ENCODE measurements at regions not wholly inside any gene's neighbourhood (a gene's known extent, or its start where the extent isn't known, plus 50 kb on each side); places are given as distances from the start of the nearest gene placed in this dataset.
"Not testable (repeated sequence)": the region's sequence is repeated elsewhere in the genome, so short reads cannot be mapped to it uniquely, and the experiment has no call there.

DNA sequence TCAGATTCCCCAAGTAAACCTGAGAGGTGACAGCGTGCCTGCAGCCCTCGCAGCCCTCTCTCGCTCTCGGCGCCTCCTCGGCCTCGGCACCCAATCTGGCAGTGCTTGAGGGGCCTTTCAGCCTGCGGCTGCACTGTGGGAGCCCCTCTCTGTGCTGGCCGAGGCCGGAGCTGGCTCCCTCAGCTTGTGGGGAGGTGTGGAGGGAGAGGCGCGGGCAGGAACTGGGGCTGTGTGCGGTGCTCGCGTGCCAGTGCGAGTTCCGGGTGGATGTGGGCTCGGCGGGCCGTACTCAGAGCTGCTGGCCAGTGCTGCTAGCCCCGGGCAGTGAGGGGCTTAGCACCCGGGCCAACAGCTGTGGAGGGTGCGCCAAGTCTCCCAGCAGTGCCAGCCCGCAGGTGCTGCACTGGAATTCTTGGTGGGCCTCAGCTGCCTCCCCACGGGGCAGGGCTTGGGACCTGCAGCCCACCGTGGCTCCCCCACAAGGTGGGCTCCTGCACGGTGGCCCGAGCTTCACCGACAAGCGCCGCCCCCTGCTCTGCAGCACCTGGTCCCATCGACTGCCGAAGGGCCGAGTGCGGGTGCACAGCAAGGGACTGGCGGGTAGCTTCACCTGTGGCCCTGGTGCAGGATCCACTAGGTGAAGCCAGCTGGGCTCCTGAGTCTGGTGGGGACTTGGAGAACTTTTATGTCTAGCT is 809.7 kb upstream of the ADGRB3 start:
- Histone ChIP-seq H3K36me3 (ENCODE audit: control insufficient read depth, low read depth, low read length) (no peaks in the 10 kb centered on the region), H3K27ac (ENCODE audit: low read length) (no peak overlapping the region), H3K9me3 (ENCODE audit: control insufficient read depth, low read depth, low read length) (no peaks in the 10 kb centered on the region), H3K4me1 (ENCODE audit: control insufficient read depth, low read depth, low read length) (no peaks in the 10 kb centered on the region), H3K9ac (ENCODE audit: low read length) (no peak overlapping the region), H3K4me3 (ENCODE audit: low read length) (no peak overlapping the region), H3K27me3 (ENCODE audit: control insufficient read depth, insufficient read depth, low read length) (no peaks in the 10 kb centered on the region)

DNA sequence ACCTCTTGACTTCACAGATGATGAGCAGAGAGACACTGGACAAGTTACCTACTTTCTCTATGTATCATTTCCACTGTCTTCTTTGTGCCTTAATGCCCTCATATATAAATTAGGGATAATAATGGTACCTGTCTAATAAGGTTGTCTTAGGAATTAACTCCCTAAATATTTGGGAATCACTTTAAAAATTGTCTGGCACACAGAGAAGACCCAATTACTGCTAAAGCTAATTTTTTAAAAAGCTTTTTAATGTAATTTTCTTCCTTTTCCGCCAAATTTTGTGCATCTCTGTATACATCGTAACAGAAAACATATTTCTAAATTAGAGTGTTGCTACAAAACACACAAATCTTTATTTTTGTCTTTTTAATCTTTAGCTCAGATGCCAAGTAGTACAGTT is 816.8 kb upstream of the ADGRB3 start:
- no peaks in the 10 kb centered on the region for H3K36me3 ChIP-seq (ENCODE audit: control insufficient read depth, low read depth, low read length)
- no peaks in the 10 kb centered on the region for H3K4me1 ChIP-seq (ENCODE audit: control insufficient read depth, low read depth, low read length)
- H3K27ac ChIP-seq (ENCODE audit: low read length) = no peak overlapping the region
- no peaks in the 10 kb centered on the region for H3K27me3 ChIP-seq (ENCODE audit: control insufficient read depth, insufficient read depth, low read length)
- H3K4me3 ChIP-seq (ENCODE audit: low read length) = no peak overlapping the region
- H3K9ac ChIP-seq (ENCODE audit: low read length) = no peak overlapping the region
- peaks cover 5% of the 10 kb centered on the region for H3K9me3 ChIP-seq (ENCODE audit: control insufficient read depth, low read depth, low read length)

- Histone ChIP-seq H3K4me3 (ENCODE audit: low read length) (no peak overlapping the region), H3K27me3 (ENCODE audit: control insufficient read depth, insufficient read depth, low read length) (no peaks in the 10 kb centered on the region), H3K9me3 (ENCODE audit: control insufficient read depth, low read depth, low read length) (peaks cover 13% of the 10 kb centered on the region), H3K4me1 (ENCODE audit: control insufficient read depth, low read depth, low read length) (no peaks in the 10 kb centered on the region), H3K9ac (ENCODE audit: low read length) (no peak overlapping the region), H3K36me3 (ENCODE audit: control insufficient read depth, low read depth, low read length) (no peaks in the 10 kb centered on the region), H3K27ac (ENCODE audit: low read length) (no peak overlapping the region)
Observed at GRCh38 chr6:67815623-67816022, 819.5 kb upstream of the ADGRB3 start.

DNA sequence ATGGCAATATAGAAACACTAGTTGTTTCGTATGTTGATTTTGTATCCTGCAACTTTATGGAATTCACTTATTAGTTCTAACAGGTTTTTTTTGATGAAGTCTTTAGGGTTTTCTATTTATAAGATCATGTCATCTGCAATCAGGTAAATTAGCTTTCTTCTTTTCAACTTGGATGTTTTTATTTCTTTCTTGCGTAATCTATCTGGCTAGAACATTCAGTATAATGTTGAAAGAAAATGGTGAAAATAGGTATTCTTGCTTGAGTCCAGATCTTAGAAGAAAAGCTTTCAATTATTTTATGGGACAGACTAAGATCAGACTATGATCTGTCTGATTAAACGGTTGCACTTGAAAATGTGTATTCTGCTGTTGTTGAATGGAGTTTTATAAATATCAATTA is 820.8 kb upstream of the ADGRB3 start:
- Histone ChIP-seq H3K4me1 (ENCODE audit: control insufficient read depth, low read depth, low read length) (no peaks in the 10 kb centered on the region), H3K9ac (ENCODE audit: low read length) (no peak overlapping the region), H3K9me3 (ENCODE audit: control insufficient read depth, low read depth, low read length) (peaks cover 13% of the 10 kb centered on the region), H3K36me3 (ENCODE audit: control insufficient read depth, low read depth, low read length) (no peaks in the 10 kb centered on the region), H3K27ac (ENCODE audit: low read length) (no peak overlapping the region), H3K4me3 (ENCODE audit: low read length) (no peak overlapping the region), H3K27me3 (ENCODE audit: control insufficient read depth, insufficient read depth, low read length) (no peaks in the 10 kb centered on the region)

- no peaks in the 10 kb centered on the region for H3K4me1 ChIP-seq (ENCODE audit: control insufficient read depth, low read depth, low read length)
- peaks cover 13% of the 10 kb centered on the region for H3K9me3 ChIP-seq (ENCODE audit: control insufficient read depth, low read depth, low read length)
- H3K27me3 ChIP-seq (ENCODE audit: control insufficient read depth, insufficient read depth, low read length) = no peaks in the 10 kb centered on the region
- no peak overlapping the region for H3K4me3 ChIP-seq (ENCODE audit: low read length)
- H3K9ac ChIP-seq (ENCODE audit: low read length) = no peak overlapping the region
- H3K36me3 ChIP-seq (ENCODE audit: control insufficient read depth, low read depth, low read length) = no peaks in the 10 kb centered on the region
- no peak overlapping the region for H3K27ac ChIP-seq (ENCODE audit: low read length)
Observed at GRCh38 chr6:67812693-67813092, 822.4 kb upstream of the ADGRB3 start.

DNA sequence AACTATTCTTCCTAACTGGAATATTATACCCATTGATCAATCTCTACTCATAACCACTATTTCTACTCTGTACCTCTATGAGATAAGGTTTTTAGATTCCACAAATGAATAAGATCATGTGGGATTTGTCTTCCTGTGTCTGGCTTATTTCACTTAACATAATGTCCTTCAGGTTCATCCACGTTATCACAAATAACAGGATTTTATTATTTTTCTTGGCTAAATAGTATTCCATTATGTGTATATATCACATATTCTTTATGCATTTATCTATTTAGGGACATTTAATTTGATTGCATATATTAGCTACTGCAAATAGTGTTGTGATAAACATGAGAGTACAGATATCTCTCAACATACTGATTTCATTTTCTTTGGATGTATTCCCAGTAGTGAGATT is 823.0 kb upstream of the ADGRB3 start:
- Histone ChIP-seq H3K27me3 (ENCODE audit: control insufficient read depth, insufficient read depth, low read length) (no peaks in the 10 kb centered on the region), H3K36me3 (ENCODE audit: control insufficient read depth, low read depth, low read length) (no peaks in the 10 kb centered on the region), H3K4me1 (ENCODE audit: control insufficient read depth, low read depth, low read length) (no peaks in the 10 kb centered on the region), H3K4me3 (ENCODE audit: low read length) (no peak overlapping the region), H3K27ac (ENCODE audit: low read length) (no peak overlapping the region), H3K9me3 (ENCODE audit: control insufficient read depth, low read depth, low read length) (peaks cover 13% of the 10 kb centered on the region), H3K9ac (ENCODE audit: low read length) (no peak overlapping the region)

GRCh38 chr6:67811239-67812037 is 823.6 kb upstream of the ADGRB3 start:
- Histone ChIP-seq H3K36me3 (ENCODE audit: control insufficient read depth, low read depth, low read length) (no peaks in the 10 kb centered on the region), H3K4me3 (ENCODE audit: low read length) (no peak overlapping the region), H3K4me1 (ENCODE audit: control insufficient read depth, low read depth, low read length) (no peaks in the 10 kb centered on the region), H3K27me3 (ENCODE audit: control insufficient read depth, insufficient read depth, low read length) (no peaks in the 10 kb centered on the region), H3K9ac (ENCODE audit: low read length) (no peak overlapping the region), H3K27ac (ENCODE audit: low read length) (no peak overlapping the region), H3K9me3 (ENCODE audit: control insufficient read depth, low read depth, low read length) (peaks cover 13% of the 10 kb centered on the region)

- H3K27me3 ChIP-seq (ENCODE audit: control insufficient read depth, insufficient read depth, low read length); H3K27ac ChIP-seq (ENCODE audit: low read length); H3K4me3 ChIP-seq (ENCODE audit: low read length); H3K36me3 ChIP-seq (ENCODE audit: control insufficient read depth, low read depth, low read length); H3K9ac ChIP-seq (ENCODE audit: low read length); H3K9me3 ChIP-seq (ENCODE audit: control insufficient read depth, low read depth, low read length); H3K4me1 ChIP-seq (ENCODE audit: control insufficient read depth, low read depth, low read length): not testable (repeated sequence)
Observed at GRCh38 chr6:67804808-67805207, 830.3 kb upstream of the ADGRB3 start.

DNA sequence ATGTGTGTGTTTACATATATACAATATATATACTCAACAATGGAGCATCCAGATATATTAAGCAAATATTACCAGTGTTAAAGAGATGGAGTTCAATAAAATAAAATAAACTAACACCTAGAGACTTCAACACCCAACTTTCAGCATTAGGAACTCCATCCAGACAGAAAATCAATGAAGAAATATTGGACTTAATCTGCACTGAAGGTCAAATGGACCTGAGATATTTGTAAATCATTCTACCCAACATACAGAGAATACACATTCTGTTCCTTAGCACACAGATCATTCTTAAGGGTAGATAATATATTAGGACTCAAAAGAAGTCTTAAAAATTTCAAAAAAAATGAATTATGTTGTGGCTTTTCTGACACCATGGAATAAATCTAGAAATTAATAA is 832.3 kb upstream of the ADGRB3 start:
- no peaks in the 10 kb centered on the region for H3K27me3 ChIP-seq (ENCODE audit: control insufficient read depth, insufficient read depth, low read length)
- H3K27ac ChIP-seq (ENCODE audit: low read length) = no peak overlapping the region
- no peaks in the 10 kb centered on the region for H3K9me3 ChIP-seq (ENCODE audit: control insufficient read depth, low read depth, low read length)
- no peaks in the 10 kb centered on the region for H3K4me1 ChIP-seq (ENCODE audit: control insufficient read depth, low read depth, low read length)
- no peak overlapping the region for H3K9ac ChIP-seq (ENCODE audit: low read length)
- no peak overlapping the region for H3K4me3 ChIP-seq (ENCODE audit: low read length)
- H3K36me3 ChIP-seq (ENCODE audit: control insufficient read depth, low read depth, low read length) = no peaks in the 10 kb centered on the region

DNA sequence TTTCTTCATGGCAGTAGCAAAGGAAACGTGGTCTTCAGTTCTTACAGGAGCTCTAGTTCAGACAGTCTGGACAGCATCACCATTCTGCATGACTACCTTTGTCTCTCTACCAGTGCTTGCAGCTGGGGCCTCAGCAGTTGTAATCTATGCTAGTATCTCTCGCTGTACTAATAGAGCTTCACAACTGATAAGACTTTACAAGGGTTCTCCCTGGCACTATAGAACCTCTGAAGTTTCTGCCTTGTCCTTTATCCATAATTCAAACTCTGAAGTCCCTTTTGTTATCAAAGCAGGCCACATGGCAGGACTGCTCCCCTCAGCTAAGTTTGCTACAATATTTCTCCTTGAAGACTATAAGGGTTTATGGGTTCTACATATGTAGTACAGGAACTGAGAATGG is 842.1 kb upstream of the ADGRB3 start:
- Histone ChIP-seq H3K9me3 (ENCODE audit: control insufficient read depth, low read depth, low read length) (no peaks in the 10 kb centered on the region), H3K9ac (ENCODE audit: low read length) (no peak overlapping the region), H3K4me3 (ENCODE audit: low read length) (no peak overlapping the region), H3K27me3 (ENCODE audit: control insufficient read depth, insufficient read depth, low read length) (no peaks in the 10 kb centered on the region), H3K36me3 (ENCODE audit: control insufficient read depth, low read depth, low read length) (no peaks in the 10 kb centered on the region), H3K4me1 (ENCODE audit: control insufficient read depth, low read depth, low read length) (peaks cover 6% of the 10 kb centered on the region), H3K27ac (ENCODE audit: low read length) (no peak overlapping the region)

- Histone ChIP-seq H3K27me3 (ENCODE audit: control insufficient read depth, insufficient read depth, low read length) (no peaks in the 10 kb centered on the region), H3K27ac (ENCODE audit: low read length) (no peak overlapping the region), H3K4me3 (ENCODE audit: low read length) (no peak overlapping the region), H3K4me1 (ENCODE audit: control insufficient read depth, low read depth, low read length) (peaks cover 5% of the 10 kb centered on the region), H3K9ac (ENCODE audit: low read length) (no peak overlapping the region), H3K36me3 (ENCODE audit: control insufficient read depth, low read depth, low read length) (no peaks in the 10 kb centered on the region), H3K9me3 (ENCODE audit: control insufficient read depth, low read depth, low read length) (no peaks in the 10 kb centered on the region)
Observed at GRCh38 chr6:67790569-67790968, 844.5 kb upstream of the ADGRB3 start.

- not testable (repeated sequence) for H3K27ac ChIP-seq (ENCODE audit: low read length); H3K36me3 ChIP-seq (ENCODE audit: control insufficient read depth, low read depth, low read length); H3K9ac ChIP-seq (ENCODE audit: low read length); H3K9me3 ChIP-seq (ENCODE audit: control insufficient read depth, low read depth, low read length); H3K27me3 ChIP-seq (ENCODE audit: control insufficient read depth, insufficient read depth, low read length); H3K4me1 ChIP-seq (ENCODE audit: control insufficient read depth, low read depth, low read length); H3K4me3 ChIP-seq (ENCODE audit: low read length)
Observed at GRCh38 chr6:67787119-67787518, 848.0 kb upstream of the ADGRB3 start.

Data from iPS-18a (cell line).